ENCODE measurements at regions not wholly inside any gene's neighbourhood (a gene's known extent, or its start where the extent isn't known, plus 50 kb on each side); places are given as distances from the start of the nearest gene placed in this dataset.

DNA sequence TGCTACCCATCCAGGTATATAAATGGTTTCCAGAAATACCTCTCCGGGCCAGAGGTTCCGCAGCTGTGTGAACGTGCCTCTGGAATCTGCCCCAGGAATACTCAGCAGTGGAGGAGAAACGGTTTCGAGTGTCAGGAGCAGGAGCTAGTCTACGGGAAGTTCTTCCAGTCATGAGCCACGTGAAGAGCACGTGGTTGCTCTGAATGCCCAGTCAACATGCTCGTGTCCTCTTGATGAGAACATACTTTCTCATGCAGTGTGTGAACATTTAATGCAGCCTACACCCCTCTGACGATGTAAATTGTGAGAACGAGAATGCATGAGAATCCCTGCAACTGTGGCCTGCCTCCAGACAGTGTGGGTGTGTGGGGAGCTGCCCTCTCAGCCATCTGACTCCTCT is 277.0 kb upstream of the SHH start:
- no peak for DNase-seq

DNA sequence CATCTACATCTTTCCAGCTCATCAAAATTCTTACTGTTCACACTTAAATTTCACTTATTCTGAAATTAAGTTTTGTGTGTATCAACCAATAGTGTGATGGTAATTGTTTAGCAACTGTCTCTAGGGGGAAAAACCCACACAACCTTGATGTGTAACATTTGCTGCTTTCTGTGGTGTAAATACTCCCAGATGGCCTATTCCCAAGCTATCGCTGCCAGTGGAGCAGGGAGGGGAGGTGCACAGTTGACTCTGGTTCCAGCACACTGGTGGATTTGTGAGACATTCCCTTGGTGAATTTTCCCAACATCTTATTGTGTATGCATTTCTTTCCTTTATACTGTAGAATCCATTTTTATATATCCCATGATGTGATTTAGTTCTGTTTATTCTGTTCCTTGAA is 275.9 kb upstream of the SHH start:
- no peak for DNase-seq

DNA sequence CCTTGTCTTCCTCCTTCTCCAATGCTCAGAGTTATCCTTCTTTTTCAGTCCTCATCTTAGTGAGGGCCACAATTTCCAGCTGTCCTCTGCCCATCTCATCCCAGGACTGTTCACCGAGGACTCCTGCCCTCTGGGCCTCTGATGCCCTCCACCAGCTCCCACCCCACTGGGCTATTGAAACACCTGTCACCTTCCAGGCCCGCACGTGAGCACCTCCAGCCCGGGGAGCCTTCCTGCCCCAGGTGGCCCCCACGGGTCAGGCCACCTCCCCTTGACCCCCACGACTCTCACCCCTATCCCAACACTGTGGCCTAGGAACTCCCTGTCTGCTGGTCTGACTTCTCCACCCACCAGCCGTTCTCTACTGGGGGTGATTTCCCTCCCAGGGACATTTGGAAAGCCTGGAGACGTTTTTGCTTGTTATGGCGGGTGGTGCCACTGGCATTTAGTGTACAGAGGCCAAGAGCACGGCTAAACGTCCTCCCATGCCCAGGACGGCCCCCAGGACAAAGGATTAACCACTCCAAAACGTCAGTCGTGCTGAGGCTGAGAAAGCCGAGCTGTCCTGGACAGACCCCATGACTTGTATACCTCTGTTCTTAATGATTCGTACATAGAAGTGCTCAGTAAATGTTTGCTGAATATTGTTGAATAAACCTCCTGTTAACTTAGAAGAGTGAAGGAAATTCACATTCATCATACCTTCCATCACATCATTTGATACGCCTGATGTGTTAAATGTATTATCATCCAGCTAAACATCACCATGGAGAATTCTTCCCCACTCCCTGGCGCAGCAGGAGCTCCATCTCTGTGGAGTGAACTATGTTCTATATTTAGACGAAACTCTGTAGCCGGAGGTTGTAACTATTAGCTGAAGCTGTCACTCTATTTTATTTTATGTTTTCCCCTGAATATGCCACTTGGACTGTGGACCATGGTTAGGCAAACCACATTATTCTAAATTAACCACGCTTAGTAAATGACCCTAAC is 270.1 kb upstream of the SHH start:
- DNase-seq: no peak

DNA sequence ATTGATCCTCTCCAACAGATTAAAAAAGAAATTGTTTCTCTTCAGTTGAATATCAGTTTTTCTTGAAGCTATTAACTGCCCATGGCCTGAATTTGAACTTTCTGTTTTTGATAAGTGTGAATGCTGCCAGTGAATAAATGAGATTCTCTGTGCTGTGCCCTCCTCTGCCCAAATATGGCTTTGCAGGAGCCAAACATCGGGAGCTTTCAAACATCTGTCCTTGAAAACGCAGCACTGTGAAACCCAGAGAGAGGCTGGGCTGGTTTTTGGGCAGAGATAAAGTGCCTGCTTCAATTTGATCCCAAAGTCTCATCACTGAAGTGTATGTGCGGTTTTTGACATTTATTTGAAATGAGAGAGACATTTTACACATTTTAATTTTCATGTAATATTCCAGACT is 268.3 kb upstream of the SHH start:
- no peak for DNase-seq

DNA sequence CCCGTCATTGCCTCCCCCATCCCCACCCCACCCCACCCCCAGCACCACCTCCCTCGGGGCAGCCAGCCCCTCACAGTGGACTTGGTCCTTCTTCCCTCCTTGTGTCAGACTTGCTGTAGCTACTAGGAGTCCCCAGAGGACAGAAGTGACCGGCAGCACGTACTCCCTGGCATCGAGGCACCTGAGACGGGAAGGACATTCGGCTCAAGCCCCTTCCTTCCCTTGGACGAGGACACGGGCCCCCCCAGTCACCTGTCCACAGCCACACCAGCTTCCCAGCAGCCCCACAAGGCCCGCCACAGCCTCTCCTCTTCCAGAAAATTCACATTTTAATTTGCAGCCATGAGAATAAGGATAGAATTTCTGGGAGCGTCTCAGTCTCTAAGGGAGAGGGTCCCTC is 267.8 kb upstream of the SHH start:
- DNase-seq: no peak

DNA sequence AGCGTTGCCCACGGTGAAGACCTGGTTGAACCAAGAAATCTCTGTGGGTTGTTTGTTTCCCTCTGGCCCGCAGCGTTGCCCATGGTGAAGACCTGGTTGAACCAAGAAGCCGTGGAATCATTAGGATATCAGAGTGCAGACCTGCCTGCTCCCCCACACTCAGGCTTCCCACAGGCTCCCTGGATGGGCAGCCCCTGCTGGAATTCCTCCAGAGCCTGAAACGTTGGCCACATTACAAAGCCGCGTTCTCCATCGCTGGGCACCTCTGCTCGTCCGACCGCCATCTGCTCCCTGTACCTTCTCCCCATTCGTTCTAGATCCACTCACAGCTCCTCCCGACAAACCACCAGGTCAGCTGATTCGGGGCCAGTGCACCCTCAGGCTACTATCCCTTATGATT is 266.9 kb upstream of the SHH start:
- no peak for DNase-seq

DNA sequence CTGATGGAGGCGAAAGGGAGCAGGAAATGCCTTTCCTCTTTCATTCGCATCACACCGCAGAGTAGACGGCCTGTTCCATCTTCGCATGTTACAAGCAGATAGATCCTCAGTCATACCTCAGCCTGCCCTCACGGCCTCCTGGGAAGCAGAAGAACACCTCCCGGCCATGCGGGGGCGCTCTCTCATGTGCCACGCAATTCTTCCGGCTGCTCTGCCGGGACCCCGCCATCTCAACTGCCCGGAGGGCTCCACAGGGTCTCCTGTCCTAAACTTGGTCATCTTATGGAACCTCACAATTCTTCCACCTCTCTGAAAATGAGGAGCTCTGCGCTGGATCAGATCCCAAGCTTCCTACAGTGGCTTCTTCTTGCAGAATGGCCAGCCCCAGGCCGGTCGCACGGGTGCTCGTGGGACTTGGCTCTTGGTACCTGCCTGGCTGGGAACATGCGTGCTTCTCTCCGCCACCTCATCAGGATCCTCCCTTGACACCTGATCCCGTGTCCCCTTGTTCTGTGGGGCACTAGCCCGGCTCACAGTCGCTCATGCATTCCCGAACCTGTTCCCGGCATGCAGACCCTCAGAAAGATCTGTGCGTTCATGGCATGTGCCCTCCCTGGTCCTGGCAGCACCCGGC is 262.8 kb upstream of the SHH start:
- no peak for DNase-seq

DNA sequence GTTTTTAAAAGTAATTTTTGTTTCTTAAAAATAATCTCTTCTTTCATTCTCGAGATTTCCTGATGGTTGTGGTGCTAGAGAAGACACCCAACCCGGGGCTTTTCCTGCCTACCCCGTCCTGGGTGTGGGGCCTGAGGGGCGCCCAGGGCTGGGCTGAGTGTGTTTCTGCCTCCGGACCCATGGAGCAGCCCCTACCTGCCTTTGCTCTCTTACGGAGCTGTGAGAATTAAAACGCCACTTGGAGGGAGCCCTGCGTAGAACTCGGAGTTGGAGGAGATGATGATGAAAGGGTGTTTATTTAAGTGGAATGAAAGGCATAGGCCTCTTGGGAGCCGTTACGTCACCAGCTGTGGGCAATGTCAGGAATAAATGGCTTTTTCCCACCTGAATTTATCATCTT is 261.8 kb upstream of the SHH start:
- no peak for DNase-seq

DNA sequence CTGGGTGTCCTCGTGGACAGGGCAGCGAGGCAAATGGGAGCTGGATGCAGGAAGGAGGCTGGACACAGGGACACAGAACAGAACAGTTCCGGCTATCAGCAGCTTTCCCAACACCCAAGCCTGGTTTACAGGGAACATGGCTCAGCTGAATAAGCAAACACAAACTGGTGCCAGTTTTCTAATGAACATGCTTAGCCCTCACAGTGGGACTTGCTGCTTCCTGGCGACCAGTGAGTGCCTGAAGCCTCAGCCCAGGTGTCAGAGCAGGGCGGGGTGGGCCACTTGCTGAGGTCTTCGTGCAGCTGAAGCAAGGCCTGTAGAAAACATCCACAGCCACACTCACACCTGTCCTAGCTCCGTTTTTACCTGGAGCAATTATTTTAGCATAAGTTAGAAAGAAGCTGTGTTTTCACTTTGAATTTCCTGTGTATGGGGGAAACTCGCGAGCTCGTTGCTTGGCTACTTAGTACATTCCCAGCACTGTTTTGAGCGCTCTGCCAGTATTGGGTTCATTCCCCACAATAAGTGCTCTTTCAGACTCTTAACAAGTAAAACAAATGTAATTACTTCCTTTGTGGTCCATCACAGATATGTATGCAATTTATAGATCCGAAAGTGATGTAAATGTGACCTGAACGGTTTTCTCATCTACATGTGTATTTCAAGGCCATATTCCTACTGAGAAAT is 261.2 kb upstream of the SHH start:
- DNase-seq: no peak

DNA sequence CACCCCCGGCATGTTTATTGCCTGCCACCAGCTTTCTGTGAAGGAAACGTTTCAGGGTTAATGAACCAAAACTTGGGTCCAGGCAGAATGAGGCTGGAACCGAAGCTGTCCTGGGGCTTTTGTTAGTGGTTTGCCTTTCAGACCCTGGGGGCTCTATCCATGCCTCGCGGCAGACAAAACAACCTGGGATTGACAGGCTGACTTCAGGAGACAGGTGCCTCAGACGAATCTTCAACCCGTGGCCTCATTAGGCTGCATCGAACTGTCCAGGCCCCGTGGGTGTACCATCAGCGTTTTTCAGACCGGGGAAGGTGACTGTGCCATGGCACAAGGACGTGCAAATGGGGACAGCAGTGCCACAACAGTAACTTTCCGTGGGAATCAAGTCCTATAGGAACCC is 259.3 kb upstream of the SHH start:
- DNase-seq: no peak

DNA sequence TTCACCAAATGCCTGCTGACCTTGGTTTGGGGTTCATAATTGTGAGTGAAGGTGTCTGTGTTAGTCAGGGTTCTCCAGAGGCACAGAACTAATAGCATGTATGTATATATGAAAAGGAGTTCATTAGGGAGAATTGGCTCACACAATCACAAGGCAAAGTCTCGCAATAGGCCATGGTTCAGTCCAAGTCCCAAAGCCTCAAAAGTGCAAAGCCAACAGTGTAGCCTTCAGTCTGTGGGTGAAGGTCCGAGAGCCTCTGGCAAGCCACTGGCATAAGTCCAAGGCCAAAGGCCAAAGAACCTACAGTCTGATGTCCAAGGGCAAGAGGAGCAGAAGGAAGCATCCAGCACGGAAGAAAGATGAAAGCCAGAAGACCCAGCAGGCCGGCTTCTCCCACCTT is 257.6 kb upstream of the SHH start:
- no peak for DNase-seq

DNA sequence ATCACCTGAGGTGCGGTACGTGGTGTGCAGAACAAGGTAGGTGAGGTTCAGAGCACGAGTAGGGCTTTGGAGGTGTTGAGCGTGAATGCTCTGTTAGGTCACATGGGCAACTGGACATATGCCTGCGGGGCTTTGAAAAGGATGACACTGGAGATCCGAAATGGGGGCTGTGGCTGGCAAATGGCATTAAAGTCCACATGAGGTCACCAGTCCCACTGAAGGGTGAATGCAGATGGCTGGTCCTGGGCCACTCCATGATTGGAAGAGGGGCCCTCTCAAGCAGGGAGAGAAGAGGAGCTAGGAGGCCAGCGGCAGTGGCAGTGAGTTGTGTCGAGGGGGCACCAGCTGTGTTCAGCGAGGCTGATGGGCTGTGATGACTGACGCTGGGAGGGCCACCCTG is 254.9 kb upstream of the SHH start:
- DNase-seq: no peak

DNA sequence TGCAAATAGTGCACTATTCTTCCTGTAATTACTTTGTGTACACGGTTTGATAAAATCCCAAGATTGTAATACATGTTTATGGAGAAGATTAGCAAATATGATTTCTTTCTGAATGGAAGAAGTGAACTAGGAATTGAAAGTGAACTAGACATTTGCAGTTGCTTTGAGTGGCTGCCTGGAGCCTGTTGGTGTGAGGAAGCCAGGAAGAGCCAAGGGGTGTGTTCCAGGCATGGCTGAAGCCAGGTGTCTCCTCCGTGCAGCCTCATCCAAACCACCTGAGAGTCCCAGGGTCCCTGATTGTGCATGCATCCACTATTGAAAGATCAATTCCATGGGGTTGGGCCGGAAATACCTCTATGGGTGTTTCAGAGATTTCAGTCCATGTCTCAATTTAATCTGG is 253.1 kb upstream of the SHH start:
- no peak for DNase-seq

DNA sequence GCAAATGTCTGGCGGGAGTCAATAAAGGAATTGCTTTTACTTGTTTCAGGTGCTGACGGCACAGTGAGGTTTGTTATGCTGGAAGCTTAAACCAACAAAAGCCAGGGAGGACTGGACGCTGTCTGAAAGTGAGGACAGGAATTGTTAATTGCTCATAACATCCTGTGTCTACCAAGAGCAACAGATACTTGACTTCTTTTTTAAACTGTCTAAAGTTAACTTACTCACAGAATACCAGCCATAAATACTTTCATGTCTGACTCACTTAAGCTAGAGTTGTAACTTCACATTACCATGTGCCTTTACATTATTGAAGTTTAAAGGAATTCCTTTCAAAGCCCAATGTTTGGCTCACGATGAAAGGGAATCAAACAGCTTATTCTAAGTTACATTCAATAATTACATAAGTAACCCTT is 252.7 kb upstream of the SHH start:
- DNase-seq: no peak

DNA sequence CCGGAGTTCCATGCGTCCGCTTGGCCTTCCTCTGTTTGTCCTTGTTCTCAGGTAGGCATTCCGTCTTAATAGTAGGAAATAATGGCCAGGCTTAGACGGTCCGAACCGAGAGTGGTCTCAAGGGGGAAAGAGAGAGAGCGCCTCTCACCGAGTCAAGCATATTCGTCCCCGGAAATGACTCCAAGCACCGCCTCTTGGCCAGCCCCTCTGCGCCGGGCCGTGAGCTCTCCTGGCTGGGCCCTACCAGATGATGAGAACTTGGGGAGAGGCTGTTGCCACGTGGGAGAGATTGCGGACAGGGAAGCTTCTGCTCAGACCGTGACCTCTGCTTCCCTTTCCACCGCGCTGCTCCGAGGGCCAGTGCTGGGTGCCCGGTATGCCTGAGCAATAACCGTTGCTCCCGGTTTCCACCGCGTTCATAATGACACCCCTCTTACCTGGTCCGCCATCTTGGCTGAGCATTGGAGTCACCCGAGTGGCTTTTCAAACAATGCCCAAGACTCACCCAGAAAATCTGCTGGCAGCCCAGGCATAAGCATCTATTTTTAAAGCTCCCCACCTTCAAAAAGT is 251.1 kb upstream of the SHH start:
- no peak for DNase-seq

DNA sequence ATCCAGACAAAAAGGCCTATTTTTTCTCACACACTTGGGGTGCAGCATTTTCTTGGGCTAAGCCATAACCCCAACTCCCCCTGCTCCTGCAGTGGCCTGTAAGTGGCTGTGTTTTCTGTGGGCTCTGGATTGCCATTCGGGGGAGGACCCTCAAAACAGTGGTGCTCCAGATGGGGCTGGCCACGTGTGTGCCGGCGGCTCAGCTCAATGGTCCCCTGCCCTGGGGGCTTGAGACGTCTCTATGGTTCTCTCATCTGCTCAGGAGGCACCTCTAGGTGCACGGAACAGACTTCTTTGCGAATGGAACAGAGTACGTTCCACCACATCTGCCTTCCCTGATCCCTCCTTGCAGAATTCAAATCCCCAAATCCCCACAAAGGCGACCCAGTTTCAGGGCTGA is 250.0 kb upstream of the SHH start:
- no peak for DNase-seq

DNA sequence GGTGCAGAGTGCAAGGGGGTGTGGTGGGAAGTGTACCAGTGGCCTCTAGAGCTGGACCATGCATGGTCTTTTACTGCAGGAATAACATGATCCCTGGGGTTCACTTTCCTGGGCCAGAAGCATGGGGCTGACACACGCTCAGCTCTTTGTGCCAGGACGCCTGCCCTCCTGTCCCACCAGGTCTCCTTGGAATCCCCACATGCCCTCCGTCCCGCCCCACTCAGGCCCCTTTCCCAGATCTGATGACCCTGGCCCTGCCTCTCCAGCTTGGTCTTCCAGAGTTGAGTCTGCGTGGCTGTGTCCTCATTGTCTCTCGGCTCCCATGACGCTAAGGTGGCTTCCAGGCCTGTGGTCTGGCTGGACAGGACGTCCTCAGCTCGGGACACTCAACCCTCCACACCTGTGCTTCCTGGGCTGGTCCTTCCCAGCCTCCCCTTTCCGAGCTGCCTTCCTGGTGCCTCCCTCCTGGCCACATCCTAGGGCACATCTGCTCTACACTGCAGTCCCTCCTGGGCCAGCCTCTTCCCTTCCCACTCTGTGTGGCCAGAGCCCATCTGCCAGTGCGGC is 249.5 kb upstream of the SHH start:
- no peak for DNase-seq

DNA sequence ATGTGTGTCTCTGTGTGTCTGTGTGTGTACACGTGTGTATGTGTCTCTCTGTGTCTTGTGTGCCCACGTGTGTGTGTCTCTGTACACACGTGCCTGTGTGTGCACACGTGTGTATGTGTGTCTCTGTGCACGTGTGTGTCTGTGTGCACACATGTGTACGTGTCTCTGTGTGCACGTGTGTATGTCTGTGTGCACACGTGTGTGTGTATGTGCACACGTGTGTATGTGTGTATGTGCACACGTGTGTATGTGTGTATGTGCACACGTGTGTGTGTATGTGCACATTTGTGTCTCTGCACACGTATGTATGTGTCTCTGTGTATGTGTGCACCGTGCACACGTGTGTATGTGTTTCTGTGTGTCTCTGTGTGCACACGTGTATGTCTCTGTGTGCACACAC is 248.7 kb upstream of the SHH start:
- no peak for DNase-seq

DNA sequence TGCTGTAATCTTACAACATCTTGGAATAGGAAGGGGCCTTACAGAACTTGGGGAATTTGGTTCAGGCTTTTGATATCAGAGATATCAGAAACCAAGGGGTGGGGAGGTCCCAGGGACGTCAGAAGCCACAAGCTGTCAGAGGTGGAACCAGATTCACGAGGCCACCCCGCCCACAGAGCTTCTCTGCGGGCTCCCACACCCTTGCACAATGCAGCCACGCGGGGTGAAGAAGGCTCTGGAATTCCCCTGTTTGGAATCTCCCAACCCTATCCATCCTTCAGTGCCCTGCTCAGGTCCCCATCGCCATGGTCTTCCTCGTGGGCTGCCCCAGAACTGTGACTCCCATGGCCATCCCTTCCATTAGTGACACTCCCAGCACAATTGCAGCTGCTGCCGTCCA is 247.1 kb upstream of the SHH start:
- DNase-seq: peak; percentile 9

DNA sequence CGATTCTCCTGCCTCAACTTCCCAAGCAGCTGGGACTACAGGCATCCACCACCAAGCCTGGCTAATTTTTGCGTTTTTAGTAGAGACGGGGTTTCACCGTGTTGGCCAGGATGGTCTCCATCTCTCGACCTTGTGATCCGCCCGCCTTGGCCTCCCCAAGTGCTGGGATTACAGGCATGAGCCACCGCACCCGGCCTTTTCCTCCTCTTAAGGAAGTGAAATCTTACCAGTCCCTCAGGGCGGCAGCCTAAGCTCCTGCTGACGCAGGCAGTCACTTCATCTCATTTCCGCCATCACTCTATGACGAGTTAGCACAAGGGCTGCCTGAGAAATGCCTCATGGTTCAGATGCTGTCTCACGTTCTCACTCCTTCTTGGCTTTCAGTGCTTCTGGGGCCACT is 246.0 kb upstream of the SHH start:
- peak; percentile 50 for DNase-seq

DNA sequence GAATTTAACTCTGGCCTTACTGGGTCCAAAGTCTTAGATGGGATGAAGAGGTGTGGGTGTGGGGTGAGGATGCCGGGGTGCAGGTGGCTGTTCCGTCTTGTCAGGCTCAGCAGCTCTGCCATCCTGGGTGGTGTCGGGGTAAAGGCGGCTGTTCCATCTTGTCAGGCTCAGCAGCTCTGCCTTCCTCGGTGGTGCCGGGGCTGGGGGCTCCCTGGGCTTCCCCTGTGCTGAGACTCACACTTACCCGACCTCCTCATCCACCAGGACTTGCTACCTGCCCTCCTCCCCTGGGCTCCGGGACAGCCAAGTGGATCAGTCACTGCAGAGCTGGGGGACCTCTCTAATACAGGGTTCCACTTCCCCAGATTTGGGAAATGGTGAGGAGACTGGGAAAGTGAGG is 244.3 kb upstream of the SHH start:
- no peak for DNase-seq

DNA sequence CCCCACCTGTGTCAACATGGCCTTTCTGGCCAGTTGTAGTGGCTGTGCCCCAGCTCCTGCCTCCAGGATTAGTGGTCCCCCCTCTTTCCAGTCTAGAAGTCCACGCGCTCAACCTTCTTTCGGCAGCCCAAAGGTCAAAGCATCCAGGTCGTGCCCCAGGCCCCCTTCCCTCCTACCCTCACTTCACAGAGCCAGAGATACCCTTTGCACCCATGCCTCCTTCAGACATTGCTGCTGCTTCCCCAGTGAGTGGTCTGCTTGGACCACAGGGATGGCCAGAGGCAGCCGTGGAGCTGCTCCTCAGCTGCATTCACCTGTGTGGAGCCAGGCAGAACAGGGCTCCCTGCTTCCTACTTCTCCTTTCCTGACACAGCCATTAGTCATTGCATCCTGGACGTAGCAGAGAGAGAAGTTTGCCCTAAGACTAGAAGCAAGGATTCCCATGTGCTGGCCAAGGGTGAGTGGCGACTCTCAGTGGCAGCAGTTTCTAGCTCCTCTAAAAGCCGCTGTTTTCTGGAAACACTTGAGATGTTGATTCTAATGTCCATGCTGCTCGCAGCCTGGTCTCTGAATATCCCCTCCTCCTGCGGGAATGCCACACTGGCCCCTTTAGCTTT is 243.1 kb upstream of the SHH start:
- peak; percentile 33 for DNase-seq

DNA sequence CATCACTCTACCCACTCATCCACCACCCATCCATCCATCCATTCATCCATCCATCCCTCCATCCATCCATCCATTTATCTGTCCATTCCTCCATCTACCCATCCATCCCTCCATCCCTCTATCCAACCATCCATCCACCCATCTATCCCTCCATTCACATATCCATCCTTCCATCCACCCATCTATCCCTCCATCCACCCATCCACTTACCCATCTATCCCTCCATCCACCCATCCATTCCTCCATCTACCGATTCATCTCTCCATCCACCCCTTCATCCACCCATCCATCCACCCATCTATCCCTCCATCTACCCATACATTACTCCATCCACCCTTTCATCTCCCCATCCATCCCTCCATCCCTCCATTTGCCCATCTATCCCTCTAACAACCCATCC is 239.6 kb upstream of the SHH start:
- no peak for DNase-seq

All from MV-4-11 (cell line).